Parathyroid adenoma (tissue), 2 donors: ENCODE measurements at regions not wholly inside any gene's neighbourhood (a gene's known extent, or its start where the extent isn't known, plus 50 kb on each side); places are given as distances from the start of the nearest gene placed in this dataset.

Source experiments
- H2AFZ ChIP-seq: fragments of 300-600 bp; sonication (generic); one replicate; pipeline ENCODE4 v1.7.0; 2017; ENCODE audit warnings: antibody characterized with exemption, mild to moderate bottlenecking
- H3K27ac ChIP-seq: fragments of 300-600 bp; sonication (generic); one replicate; pipeline ENCODE4 v1.7.0; 2017
- H3K27me3 ChIP-seq: fragments of 300-600 bp; sonication (generic); one replicate; pipeline ENCODE4 v1.7.0; 2017; ENCODE audit warnings: low read length; ENCODE audit not compliant: control insufficient read depth, insufficient read depth
- H3K36me3 ChIP-seq: fragments of 300-600 bp; sonication (generic); one replicate; pipeline ENCODE4 v1.7.0; 2017; ENCODE audit warnings: low read length; ENCODE audit not compliant: control insufficient read depth, insufficient read depth
- H3K4me1 ChIP-seq: fragments of 300-600 bp; sonication (generic); one replicate; pipeline ENCODE4 v1.7.0; 2017; ENCODE audit warnings: control low read depth
- H3K4me2 ChIP-seq: fragments of 300-600 bp; sonication (generic); one replicate; pipeline ENCODE4 v1.7.0; 2017; ENCODE audit warnings: low read length
- H3K4me3 ChIP-seq: fragments of 300-600 bp; sonication (generic); one replicate; pipeline ENCODE4 v1.7.0; 2017; ENCODE audit warnings: low read depth, low read length
- H3K79me2 ChIP-seq: fragments of 300-600 bp; sonication (generic); one replicate; pipeline ENCODE4 v1.7.0; 2017; ENCODE audit warnings: control low read depth
- H3K9ac ChIP-seq: fragments of 300-600 bp; sonication (generic); one replicate; pipeline ENCODE4 v1.7.0; 2017; ENCODE audit warnings: mild to moderate bottlenecking
- H3K9me3 ChIP-seq: fragments of 300-600 bp; sonication (generic); one replicate; pipeline ENCODE4 v1.7.0; 2017; ENCODE audit warnings: low read length; ENCODE audit not compliant: control insufficient read depth
- TF ChIP-seq, protein P1 (sequence below): fragments of 300-600 bp; sonication (generic); IDR thresholded peaks from one replicate; pipeline ENCODE4 v1.7.0; 2017; ENCODE audit warnings: antibody characterized with exemption, mild to moderate bottlenecking
- donor health status: primary hyperparathyroidism.

DNA sequence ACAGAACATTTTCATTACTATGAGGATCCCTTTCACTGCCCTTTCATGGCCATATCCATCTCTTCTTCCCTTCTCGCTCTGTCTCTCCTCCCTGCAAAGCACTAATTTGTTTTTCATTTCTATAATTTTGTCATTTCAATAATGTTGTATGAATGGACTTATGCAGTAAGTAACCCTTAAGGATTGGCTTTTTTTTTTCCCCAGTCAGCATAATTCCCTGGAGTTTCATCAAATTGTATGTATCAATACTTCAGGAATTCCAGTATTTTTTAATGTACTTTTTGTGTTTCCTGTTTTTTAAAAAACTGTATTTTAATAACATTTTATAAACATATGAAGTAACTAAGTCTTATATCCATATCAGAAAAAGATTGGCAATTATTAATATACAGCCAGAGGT, 1016.0 kb upstream of the SEMA6D start:
- Histone ChIP-seq H3K4me3 (no peak overlapping the region), H3K36me3 (no peaks in the 10 kb centered on the region), H3K9ac (no peak overlapping the region), H3K9me3 (no peaks in the 10 kb centered on the region), H3K27me3 (no peaks in the 10 kb centered on the region), H3K4me1 (no peaks in the 10 kb centered on the region), H3K79me2 (no peaks in the 10 kb centered on the region), H3K27ac (no peak overlapping the region), H3K4me2 (no peak overlapping the region), H2AFZ (no peak overlapping the region)
- TF ChIP-seq, protein P1, sequence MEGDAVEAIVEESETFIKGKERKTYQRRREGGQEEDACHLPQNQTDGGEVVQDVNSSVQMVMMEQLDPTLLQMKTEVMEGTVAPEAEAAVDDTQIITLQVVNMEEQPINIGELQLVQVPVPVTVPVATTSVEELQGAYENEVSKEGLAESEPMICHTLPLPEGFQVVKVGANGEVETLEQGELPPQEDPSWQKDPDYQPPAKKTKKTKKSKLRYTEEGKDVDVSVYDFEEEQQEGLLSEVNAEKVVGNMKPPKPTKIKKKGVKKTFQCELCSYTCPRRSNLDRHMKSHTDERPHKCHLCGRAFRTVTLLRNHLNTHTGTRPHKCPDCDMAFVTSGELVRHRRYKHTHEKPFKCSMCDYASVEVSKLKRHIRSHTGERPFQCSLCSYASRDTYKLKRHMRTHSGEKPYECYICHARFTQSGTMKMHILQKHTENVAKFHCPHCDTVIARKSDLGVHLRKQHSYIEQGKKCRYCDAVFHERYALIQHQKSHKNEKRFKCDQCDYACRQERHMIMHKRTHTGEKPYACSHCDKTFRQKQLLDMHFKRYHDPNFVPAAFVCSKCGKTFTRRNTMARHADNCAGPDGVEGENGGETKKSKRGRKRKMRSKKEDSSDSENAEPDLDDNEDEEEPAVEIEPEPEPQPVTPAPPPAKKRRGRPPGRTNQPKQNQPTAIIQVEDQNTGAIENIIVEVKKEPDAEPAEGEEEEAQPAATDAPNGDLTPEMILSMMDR, result no peak

GRCh38 chr15:46701896-46702295, 1015.4 kb upstream of the SEMA6D start:
- H2AFZ ChIP-seq, result no peak overlapping the region
- TF ChIP-seq, protein P1, result no peak
- H3K4me2 ChIP-seq, result no peak overlapping the region
- no peak overlapping the region for H3K9ac ChIP-seq
- H3K9me3 ChIP-seq, result no peaks in the 10 kb centered on the region
- H3K4me3 ChIP-seq, result no peak overlapping the region
- H3K4me1 ChIP-seq, result no peaks in the 10 kb centered on the region
- no peaks in the 10 kb centered on the region for H3K79me2 ChIP-seq
- no peaks in the 10 kb centered on the region for H3K36me3 ChIP-seq
- no peak overlapping the region for H3K27ac ChIP-seq
- no peaks in the 10 kb centered on the region for H3K27me3 ChIP-seq

GRCh38 chr15:46703020-46703861, 1014.1 kb upstream of the SEMA6D start:
- Histone ChIP-seq H3K4me1 (peaks cover 1% of the 10 kb centered on the region), H3K79me2 (no peaks in the 10 kb centered on the region), H2AFZ (no peak overlapping the region), H3K27ac (peak overlapping the region; percentile 19), H3K4me2 (no peak overlapping the region), H3K4me3 (no peak overlapping the region), H3K27me3 (no peaks in the 10 kb centered on the region), H3K9ac (no peak overlapping the region), H3K9me3 (no peaks in the 10 kb centered on the region), H3K36me3 (no peaks in the 10 kb centered on the region)
- TF ChIP-seq, protein P1, result no peak

DNA sequence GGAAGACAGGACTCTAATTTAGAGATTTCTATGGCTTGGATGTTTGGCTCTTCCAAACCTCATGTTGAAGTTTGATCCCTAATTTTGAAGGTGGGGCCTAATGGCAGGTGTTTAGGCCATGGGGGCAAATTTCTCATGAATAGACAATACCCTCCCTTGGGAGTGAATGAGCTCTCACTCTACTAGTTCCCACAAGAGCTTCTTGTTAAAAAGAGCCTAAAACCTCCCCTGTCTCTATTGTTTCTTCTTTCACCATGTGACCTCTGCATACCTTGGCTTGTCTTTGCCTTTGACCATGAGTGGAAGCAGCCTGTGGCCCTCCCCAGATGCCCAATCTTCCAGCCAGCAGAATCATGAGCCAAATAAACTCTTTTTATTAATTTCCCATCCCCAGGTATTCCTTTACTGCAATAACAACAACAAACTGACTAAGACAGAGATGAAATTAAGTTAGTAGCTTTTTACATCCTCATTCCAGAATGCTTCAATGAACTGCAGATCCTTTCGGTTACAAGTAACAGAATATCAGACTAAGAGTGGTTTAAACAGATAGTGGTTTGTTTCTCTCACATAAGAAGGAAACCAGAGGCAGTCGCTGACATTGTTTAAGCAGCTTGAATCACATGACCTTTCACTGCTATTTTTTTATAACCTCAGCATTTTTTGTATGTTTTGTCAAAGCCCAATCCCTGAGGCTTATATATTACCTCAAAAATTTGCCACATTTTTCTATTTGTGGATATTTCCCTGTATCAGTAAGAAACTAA, 1013.3 kb upstream of the SEMA6D start:
- no peak overlapping the region for H3K4me3 ChIP-seq
- H3K9me3 ChIP-seq, result no peaks in the 10 kb centered on the region
- H3K9ac ChIP-seq, result no peak overlapping the region
- H3K4me1 ChIP-seq, result peaks cover 4% of the 10 kb centered on the region
- no peaks in the 10 kb centered on the region for H3K79me2 ChIP-seq
- peak overlapping the region; percentile 19 for H3K27ac ChIP-seq
- no peak overlapping the region for H2AFZ ChIP-seq
- no peaks in the 10 kb centered on the region for H3K36me3 ChIP-seq
- TF ChIP-seq, protein P1, result no peak
- H3K4me2 ChIP-seq, result no peak overlapping the region
- no peaks in the 10 kb centered on the region for H3K27me3 ChIP-seq
